Femur (tissue), 1 donor: ENCODE measurements at regions not wholly inside any gene's neighbourhood (a gene's known extent, or its start where the extent isn't known, plus 50 kb on each side); places are given as distances from the start of the nearest gene placed in this dataset.

Experiments
- DNase-seq: peaks from one replicate; pipeline ENCODE4 v3.0.0-alpha.2; 2017

GRCh38 chr6:1257778-1258177, 54.1 kb upstream of the FOXQ1 start:
- DNase-seq: no peak

- no peak for DNase-seq
Measured at GRCh38 chr6:1256435-1257008, 55.4 kb upstream of the FOXQ1 start.

DNA sequence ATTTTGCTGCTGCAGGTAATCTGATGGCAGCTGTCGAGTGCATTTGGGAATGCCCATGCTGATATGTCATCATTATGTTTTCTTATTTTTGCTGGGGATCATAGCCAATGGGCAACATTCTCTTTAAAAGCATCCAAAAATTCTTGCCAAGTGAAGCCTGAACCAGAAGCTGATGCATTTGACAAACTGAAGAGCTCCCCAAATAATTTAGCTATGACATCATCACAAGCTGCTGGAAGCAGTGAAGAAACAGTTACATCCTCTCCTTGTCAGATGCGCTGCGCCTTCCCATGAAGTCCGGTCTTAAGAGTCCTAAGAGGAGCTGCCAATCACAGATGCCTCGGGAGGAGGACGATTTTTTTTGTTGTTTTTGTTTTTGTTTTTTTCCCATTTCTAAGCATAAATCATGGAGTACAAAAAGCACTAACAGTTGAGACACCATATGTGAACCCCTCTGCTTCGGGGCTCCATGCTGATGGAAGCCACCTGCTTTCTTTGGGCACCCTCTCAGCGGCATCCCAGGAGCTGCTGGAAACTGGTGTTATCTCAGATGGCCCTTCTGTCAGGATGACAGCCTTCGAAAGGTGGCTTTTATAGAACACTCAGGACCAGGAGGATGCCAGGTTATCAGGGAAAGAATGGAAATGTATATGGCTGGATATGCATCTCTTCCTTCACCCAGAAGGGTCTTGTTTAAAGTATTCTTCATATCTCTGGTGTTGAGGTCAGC, 56.1 kb upstream of the FOXQ1 start:
- no peak for DNase-seq

DNA sequence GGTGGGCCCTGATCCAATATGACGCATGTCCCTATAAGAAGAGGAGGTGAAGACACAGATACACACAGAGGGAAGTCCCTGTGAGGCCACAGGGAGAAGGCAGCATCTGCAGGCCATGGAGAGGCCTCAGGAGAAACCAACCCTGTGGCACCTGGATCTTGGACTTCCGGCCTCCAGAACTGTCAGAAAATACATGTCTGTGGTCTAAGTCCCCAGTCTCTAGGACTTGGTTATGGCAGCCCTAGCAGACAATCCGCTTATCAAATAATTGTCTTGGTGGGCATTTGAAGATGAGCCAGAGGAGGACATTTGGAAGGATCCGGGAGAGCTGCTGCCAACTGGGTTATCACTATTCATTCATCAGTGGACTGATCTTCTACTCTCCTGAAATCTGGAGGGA, 57.6 kb upstream of the FOXQ1 start:
- no peak for DNase-seq

DNA sequence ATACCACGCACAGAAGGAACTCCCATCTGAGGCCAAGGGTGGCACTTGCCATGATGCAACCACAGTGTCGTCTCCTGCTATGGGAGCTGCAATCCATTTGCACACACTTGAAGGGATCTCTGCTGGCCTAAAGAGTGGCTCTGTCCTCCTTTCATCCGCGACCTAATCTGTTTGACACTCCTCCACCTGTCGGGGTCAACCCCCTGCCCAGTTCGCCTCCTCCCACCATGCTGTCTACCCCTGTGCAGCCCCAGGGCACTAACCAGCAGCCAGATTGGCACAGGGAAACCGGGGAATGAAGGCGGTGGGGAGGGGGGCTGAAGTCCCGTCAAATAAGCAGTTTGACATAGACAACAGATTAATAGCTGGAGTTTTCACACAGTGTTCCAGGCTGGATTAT, 58.1 kb upstream of the FOXQ1 start:
- DNase-seq: no peak

- DNase-seq: no peak
Measured at GRCh38 chr6:1251198-1252155, 60.4 kb upstream of the FOXQ1 start.

- no peak for DNase-seq
Measured at GRCh38 chr6:1250489-1251197, 61.3 kb upstream of the FOXQ1 start.

DNA sequence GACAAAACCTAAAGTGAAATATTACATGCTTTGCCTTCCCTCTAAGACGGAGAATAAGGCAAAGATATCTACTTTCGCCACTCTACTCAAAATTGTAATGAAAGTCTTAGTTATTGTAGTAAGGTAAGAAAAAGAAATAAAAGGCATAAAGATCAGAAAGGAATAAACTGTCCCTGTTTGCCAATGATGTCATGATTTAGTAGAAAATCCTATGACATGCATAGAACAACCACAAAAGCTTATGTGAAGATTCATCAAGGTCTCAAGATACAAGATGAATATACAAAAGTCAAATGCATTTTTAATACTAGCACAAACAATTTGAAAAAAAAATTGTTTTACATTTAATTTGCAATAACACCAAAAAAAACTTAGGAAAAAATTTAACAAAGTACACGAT, 64.0 kb upstream of the FOXQ1 start:
- no peak for DNase-seq

DNA sequence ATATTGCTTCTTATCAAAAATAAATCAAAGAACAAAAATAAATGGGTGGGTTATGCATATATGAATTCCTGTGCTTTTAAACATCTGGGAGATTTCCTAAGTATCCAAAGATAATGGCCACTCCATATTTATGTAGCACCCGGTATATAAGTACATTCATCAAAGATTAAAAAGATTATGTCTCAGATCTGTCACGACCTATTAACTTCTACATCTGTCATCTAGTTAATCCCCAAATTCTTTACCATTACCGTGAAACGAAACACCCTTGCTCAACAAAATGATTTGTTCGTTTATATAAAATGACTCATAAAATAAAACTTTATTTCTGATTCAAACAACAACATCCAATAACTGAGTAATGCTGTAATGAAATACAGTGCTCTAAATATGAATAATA, 64.8 kb upstream of the FOXQ1 start:
- no peak for DNase-seq

DNA sequence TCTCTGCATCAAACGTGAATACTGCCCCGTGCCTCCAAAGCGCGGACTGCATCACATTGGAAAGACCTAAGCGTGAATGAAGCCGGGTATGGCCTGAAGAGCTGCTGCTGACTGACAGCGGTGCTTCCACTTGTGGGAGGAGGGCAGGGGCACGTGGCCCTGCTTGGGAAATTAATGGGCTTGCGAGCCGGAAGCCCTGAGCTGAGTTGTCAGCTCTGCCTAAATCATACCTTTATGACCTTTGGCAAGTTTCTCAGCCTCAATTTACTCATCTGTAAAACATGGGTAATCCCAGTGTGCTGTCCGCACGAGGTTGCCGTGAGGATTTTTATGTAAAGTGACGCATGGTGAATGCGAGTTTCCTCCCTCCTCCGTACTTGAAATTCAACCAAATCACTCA, 67.0 kb upstream of the FOXQ1 start:
- DNase-seq: no peak

GRCh38 chr6:1244278-1244677, 67.6 kb upstream of the FOXQ1 start:
- no peak for DNase-seq

DNA sequence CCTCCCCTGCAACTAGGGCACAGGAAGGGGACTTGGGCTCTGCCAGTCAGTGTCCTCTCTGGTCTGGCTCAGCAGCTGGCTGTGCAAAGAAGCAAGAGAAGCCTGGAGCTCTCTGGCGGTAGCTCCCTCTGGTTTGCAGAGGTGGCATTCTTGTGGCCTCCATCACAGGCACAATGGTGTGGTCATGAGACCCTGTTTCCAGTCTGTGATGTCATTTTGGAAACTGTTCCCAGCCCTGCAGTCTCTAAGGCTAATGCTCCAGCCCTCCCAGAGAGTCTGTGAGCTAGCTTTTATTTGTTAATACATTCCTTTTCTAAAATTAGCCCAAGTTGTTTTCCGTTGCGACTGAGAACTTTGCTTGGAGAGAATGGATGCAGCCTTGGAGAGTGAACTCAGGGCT, 69.5 kb upstream of the FOXQ1 start:
- DNase-seq: no peak

DNA sequence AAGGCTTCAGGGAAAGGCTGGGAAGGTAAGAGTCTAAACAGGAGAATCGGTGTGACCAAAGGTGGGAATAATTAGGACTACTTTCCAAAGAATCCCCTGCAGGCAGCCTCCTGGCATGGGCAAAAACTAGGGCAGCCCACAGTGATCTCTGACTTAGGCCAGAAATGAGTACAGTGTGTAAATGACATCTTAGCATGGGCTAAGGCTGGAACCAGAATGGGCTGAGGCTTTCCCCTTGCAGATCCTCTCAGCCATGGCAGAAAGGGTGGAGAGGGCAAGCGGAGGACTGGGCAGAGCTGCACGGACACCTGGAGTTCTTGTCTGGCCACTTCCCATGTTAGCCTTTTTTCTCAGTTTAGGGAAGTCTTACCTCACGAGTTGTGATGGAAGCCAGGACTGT, 69.9 kb upstream of the FOXQ1 start:
- DNase-seq: no peak

- DNase-seq: no peak
Measured at GRCh38 chr6:1240766-1241318, 71.1 kb upstream of the FOXQ1 start.

- no peak for DNase-seq
Measured at GRCh38 chr6:1239805-1240204, 72.1 kb upstream of the FOXQ1 start.

GRCh38 chr6:1238040-1238439, 73.9 kb upstream of the FOXQ1 start:
- DNase-seq: no peak

DNA sequence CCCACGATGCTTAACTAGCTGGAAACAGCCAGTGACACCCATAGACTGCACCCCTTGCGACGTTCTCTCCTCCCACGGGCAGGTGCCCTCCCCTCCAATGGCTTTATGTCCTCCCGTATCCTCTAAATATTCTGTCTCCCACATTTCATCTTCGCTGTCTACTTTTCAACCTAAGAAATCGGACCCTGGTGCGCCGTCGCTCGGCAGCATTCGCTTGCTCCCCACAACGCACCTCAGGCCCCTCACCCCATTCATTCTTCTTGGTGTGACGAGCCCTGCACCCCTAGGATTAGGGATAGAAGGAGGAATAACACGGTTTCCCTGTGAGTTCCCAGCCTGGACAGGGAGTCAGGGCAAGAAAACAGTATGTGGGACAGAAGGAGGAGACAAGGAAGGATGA, 74.3 kb upstream of the FOXQ1 start:
- DNase-seq: no peak

DNA sequence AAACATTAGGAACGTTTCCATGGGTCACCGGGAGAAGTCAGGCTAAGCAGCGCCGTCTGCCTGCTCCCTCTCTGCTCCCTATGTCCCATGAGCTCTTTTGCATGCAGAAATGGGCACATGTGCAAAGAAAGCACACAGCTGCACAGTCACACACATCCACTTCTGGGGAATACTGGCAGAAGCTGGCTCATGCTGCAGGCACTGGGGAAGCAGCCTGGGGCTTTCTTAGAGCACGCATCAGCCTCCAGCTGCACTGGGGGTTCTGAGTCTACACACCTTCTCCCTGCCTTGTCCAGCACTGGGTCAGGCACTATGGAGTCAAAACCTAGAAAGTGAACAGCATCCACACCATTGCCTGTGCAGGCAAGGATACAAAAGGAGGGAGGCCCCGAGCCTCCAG, 76.1 kb upstream of the FOXQ1 start:
- DNase-seq: no peak

DNA sequence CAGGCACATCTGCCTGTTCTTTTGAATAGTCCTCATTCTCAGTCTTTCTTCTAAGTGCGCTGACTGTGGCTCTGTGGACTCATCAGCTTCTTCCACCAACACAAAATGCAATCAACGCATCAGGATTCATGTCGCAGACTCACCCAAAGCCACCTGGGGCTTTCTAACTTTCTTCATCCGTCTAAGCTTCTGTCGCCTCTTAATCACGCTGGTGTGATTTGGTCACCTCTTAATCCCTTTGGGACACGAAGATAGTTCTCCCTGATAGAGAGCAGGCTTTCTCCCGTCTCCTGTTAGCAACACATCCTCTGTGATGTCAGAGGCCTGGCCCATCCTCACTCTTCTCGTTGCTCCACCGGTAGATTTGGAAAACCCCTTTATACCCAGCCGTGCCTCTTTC, 78.0 kb upstream of the FOXQ1 start:
- DNase-seq: no peak

- DNase-seq: no peak
Measured at GRCh38 chr6:1232578-1232977, 79.3 kb upstream of the FOXQ1 start.

DNA sequence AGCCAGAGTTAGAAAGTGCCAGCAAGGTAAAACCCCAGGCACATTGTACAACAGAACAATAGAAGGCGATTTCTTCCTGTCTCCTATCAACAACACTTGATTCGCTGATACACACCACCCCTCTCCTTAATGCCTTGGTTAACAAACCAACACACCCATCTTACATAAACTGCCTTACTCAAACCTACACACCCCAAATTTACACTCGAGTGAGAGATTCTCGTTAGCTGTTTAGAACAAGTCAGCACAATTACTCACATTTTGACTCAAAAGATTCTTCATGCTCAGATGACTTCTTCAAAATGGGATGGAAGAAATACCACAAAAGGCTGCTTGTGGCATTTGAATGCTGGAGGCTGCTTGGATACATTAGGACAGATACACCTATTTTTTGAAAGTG, 80.0 kb upstream of the FOXQ1 start:
- DNase-seq: no peak

DNA sequence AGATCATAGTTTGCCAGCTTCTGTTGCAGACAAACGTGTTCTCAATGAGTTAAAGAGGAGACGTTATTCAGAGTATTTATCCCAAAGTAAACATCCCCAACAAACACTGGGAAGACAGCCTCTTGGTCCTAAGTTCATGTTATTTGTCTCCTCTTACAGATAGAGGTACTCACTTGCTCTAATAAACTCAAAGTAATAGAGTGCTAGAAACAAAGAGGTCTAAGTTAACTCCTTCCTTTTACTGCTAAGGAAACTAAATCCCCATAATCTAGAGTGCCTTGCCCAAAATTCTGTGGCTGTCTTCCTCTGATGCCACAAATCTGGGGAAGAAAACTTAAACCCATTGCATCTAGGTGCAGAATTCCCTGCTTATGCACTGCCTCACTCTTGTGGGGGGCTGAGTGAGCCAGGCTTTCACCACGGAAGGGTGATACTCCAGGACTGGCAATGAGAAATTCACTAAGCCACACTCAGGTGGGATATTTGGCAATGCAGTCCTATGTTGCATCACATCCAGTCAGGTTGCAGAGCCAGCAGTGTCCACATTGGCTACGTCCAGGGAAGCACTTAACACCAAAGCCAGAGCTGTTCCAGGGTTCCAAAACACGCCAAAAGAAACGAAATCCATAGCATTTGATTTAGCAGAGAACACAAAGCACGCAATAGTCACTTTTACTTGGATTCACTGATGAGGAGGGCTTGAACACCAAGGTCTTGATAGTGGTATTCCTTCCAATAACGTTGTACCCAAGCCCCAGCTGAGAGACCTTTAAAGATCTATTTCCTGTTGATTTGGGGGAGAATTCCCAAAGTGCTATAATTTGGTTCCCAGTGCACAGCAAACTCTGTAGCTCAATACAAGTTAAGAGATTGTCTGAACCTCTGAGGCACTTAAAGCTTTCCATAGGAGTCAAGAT, 81.0 kb upstream of the FOXQ1 start:
- DNase-seq: no peak
